ENCODE measurements at regions not wholly inside any gene's neighbourhood (a gene's known extent, or its start where the extent isn't known, plus 50 kb on each side); places are given as distances from the start of the nearest gene placed in this dataset.

DNA sequence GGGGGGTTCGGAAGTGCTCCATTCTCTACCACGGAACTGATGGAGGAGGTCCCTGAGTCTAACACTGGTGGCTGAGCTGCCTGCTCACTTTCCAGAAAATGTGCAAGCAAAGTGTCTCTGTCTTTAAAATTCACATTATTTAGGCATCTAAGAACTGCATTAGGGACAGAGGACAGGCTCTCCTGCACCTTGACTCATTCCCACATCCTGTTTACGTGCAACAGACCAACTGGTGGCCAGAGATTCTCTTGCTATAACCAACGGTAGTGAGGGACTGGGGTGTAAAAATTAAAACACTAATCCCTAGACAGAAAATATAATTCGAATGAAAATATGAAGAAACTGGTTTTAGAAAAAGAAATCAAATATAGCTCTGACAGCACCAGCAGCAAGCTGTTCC, 320.9 kb downstream of the IRX2 start:
- no peaks in the 10 kb centered on the region for H3F3A ChIP-seq (ENCODE audit: insufficient read depth, low read length)
- H3K36me3 ChIP-seq (ENCODE audit: insufficient read depth, low read length), result no peaks in the 10 kb centered on the region
- H3K27me3 ChIP-seq (ENCODE audit: insufficient read depth, low read length), result no peaks in the 10 kb centered on the region
- H3K9ac ChIP-seq (ENCODE audit: low read length), result no peak overlapping the region
- no peaks in the 10 kb centered on the region for H3K4me1 ChIP-seq (ENCODE audit: insufficient read depth, low read length, severe bottlenecking)
- no peaks in the 10 kb centered on the region for H3K79me2 ChIP-seq (ENCODE audit: insufficient read depth, low read length)
- no peak overlapping the region for H2AFZ ChIP-seq (ENCODE audit: low read length)
- no peak for TF ChIP-seq EZH2 (IDR thresholded peaks at IDR 0.05; ENCODE audit: borderline replicate concordance, low read length)
- TF ChIP-seq, protein P1, sequence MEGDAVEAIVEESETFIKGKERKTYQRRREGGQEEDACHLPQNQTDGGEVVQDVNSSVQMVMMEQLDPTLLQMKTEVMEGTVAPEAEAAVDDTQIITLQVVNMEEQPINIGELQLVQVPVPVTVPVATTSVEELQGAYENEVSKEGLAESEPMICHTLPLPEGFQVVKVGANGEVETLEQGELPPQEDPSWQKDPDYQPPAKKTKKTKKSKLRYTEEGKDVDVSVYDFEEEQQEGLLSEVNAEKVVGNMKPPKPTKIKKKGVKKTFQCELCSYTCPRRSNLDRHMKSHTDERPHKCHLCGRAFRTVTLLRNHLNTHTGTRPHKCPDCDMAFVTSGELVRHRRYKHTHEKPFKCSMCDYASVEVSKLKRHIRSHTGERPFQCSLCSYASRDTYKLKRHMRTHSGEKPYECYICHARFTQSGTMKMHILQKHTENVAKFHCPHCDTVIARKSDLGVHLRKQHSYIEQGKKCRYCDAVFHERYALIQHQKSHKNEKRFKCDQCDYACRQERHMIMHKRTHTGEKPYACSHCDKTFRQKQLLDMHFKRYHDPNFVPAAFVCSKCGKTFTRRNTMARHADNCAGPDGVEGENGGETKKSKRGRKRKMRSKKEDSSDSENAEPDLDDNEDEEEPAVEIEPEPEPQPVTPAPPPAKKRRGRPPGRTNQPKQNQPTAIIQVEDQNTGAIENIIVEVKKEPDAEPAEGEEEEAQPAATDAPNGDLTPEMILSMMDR (IDR thresholded peaks at IDR 0.05; ENCODE audit: low read length), result no peak
- no peak overlapping the region for H3K4me2 ChIP-seq (ENCODE audit: low read length)
- H3K4me3 ChIP-seq (ENCODE audit: low read depth, low read length, poor library complexity, severe bottlenecking), result no peak overlapping the region
- no peaks in the 10 kb centered on the region for H4K20me1 ChIP-seq (ENCODE audit: insufficient read depth, low read length)
- no peak overlapping the region for H3K27ac ChIP-seq (ENCODE audit: low read depth, low read length, poor library complexity, severe bottlenecking)
- no peaks in the 10 kb centered on the region for H3K9me2 ChIP-seq (ENCODE audit: low read depth, low read length)
- peaks cover 3% of the 10 kb centered on the region; the same call in 1 of the 2 replicates for H3K9me3 ChIP-seq (ENCODE audit: low read length)

DNA sequence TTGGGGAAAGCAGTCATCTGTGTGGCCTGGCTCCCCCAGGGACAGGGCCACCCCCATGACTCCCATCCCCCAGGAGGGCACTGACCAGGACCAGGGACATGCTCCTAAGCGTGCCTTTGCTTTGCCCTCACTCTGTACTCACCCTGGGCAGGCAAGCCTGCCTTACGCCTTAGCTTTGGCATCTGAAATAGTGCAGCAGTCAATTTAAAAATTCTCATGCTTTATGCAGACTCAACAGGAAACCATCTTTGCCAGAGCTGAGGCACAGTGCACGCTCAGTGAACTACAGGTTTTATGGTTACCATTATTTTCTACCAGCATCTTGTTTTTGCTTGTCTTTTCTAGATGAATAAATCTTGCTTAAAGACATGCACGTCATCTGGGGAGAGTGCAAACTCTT, 323.5 kb downstream of the IRX2 start:
- H3K4me1 ChIP-seq (ENCODE audit: insufficient read depth, low read length, severe bottlenecking), result no peaks in the 10 kb centered on the region
- no peaks in the 10 kb centered on the region for H3K79me2 ChIP-seq (ENCODE audit: insufficient read depth, low read length)
- no peak overlapping the region for H3K9ac ChIP-seq (ENCODE audit: low read length)
- no peaks in the 10 kb centered on the region for H4K20me1 ChIP-seq (ENCODE audit: insufficient read depth, low read length)
- no peaks in the 10 kb centered on the region for H3F3A ChIP-seq (ENCODE audit: insufficient read depth, low read length)
- TF ChIP-seq EZH2 (IDR thresholded peaks at IDR 0.05; ENCODE audit: borderline replicate concordance, low read length), result no peak
- TF ChIP-seq, protein P1 (IDR thresholded peaks at IDR 0.05; ENCODE audit: low read length), result no peak
- H3K9me3 ChIP-seq (ENCODE audit: low read length), result peaks cover 6% of the 10 kb centered on the region
- no peak overlapping the region for H3K4me2 ChIP-seq (ENCODE audit: low read length)
- no peak overlapping the region for H3K27ac ChIP-seq (ENCODE audit: low read depth, low read length, poor library complexity, severe bottlenecking)
- H3K9me2 ChIP-seq (ENCODE audit: low read depth, low read length), result no peaks in the 10 kb centered on the region
- H3K27me3 ChIP-seq (ENCODE audit: insufficient read depth, low read length), result no peaks in the 10 kb centered on the region
- no peaks in the 10 kb centered on the region for H3K36me3 ChIP-seq (ENCODE audit: insufficient read depth, low read length)
- H2AFZ ChIP-seq (ENCODE audit: low read length), result no peak overlapping the region
- no peak overlapping the region for H3K4me3 ChIP-seq (ENCODE audit: low read depth, low read length, poor library complexity, severe bottlenecking)

DNA sequence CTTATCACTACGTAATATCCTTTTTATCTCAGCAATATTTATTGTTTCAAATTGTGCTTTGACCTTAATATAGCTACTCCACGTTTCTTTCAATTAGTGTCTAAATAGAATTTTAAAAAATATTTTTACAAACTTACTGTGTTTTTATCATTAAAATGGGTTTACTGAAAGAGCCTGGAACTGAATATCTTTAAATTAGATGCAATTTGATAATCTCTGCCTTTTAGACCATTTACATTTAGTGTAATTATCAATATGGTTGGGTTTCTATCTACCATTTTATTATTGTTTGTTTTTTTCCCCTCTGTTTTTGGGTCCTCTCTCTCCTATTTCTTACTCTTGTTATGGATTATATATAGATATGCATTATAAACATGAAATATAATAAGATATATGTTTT, 327.8 kb downstream of the IRX2 start:
- Histone ChIP-seq H2AFZ (ENCODE audit: low read length) (no peak overlapping the region), H3F3A (ENCODE audit: insufficient read depth, low read length) (no peaks in the 10 kb centered on the region), H3K4me3 (ENCODE audit: low read depth, low read length, poor library complexity, severe bottlenecking) (no peak overlapping the region), H3K9me3 (ENCODE audit: low read length) (peaks cover 3% of the 10 kb centered on the region), H3K27me3 (ENCODE audit: insufficient read depth, low read length) (no peaks in the 10 kb centered on the region), H3K79me2 (ENCODE audit: insufficient read depth, low read length) (no peaks in the 10 kb centered on the region), H3K9me2 (ENCODE audit: low read depth, low read length) (no peaks in the 10 kb centered on the region), H3K4me1 (ENCODE audit: insufficient read depth, low read length, severe bottlenecking) (no peaks in the 10 kb centered on the region), H4K20me1 (ENCODE audit: insufficient read depth, low read length) (no peaks in the 10 kb centered on the region), H3K9ac (ENCODE audit: low read length) (no peak overlapping the region), H3K36me3 (ENCODE audit: insufficient read depth, low read length) (no peaks in the 10 kb centered on the region), H3K27ac (ENCODE audit: low read depth, low read length, poor library complexity, severe bottlenecking) (no peak overlapping the region), H3K4me2 (ENCODE audit: low read length) (no peak overlapping the region)
- TF ChIP-seq, protein P1 (IDR thresholded peaks at IDR 0.05; ENCODE audit: low read length), result no peak
- TF ChIP-seq EZH2 (IDR thresholded peaks at IDR 0.05; ENCODE audit: borderline replicate concordance, low read length), result no peak

Data from OCI-LY1 (cell line).